ENCODE measurements at regions not wholly inside any gene's neighbourhood (a gene's known extent, or its start where the extent isn't known, plus 50 kb on each side); places are given as distances from the start of the nearest gene placed in this dataset.

GRCh38 chr18:29002747-29003146 lies 825.8 kb upstream of the CDH2 start:
- ATAC-seq (no peak), DNase-seq (no peak)
- Mint-ChIP-seq H3K4me1 (no peaks in the 10 kb centered on the region), H3K27ac (no peak overlapping the region), H3K4me3 (no peak overlapping the region), H3K36me3 (ENCODE audit: low read depth) (no peaks in the 10 kb centered on the region), H3K27me3 (no peaks in the 10 kb centered on the region), H3K9me3 (peaks cover 5% of the 10 kb centered on the region)

GRCh38 chr18:28999726-29000125 lies 822.8 kb upstream of the CDH2 start:
- H3K27ac Mint-ChIP-seq = no peak overlapping the region
- no peaks in the 10 kb centered on the region for H3K36me3 Mint-ChIP-seq (ENCODE audit: low read depth)
- peaks cover 5% of the 10 kb centered on the region for H3K9me3 Mint-ChIP-seq
- no peaks in the 10 kb centered on the region for H3K4me1 Mint-ChIP-seq
- H3K4me3 Mint-ChIP-seq = no peak overlapping the region
- no peak for ATAC-seq
- no peak for DNase-seq
- no peaks in the 10 kb centered on the region for H3K27me3 Mint-ChIP-seq

GRCh38 chr18:28995319-28995718 lies 818.4 kb upstream of the CDH2 start:
- Mint-ChIP-seq H3K9me3 (no peaks in the 10 kb centered on the region), H3K4me3 (no peak overlapping the region), H3K27ac (no peak overlapping the region), H3K27me3 (no peaks in the 10 kb centered on the region), H3K36me3 (ENCODE audit: low read depth) (no peaks in the 10 kb centered on the region), H3K4me1 (no peaks in the 10 kb centered on the region)
- no peak for ATAC-seq
- no peak for DNase-seq

GRCh38 chr18:28984731-28985130 lies 807.8 kb upstream of the CDH2 start:
- no peak for ATAC-seq
- Mint-ChIP-seq H3K9me3 (peaks cover 9% of the 10 kb centered on the region), H3K4me3 (no peak overlapping the region), H3K4me1 (no peaks in the 10 kb centered on the region), H3K36me3 (ENCODE audit: low read depth) (no peaks in the 10 kb centered on the region), H3K27me3 (no peaks in the 10 kb centered on the region), H3K27ac (no peak overlapping the region)
- no peak for DNase-seq

- H3K4me1 Mint-ChIP-seq = no peaks in the 10 kb centered on the region
- no peaks in the 10 kb centered on the region for H3K27me3 Mint-ChIP-seq
- no peak overlapping the region for H3K27ac Mint-ChIP-seq
- H3K9me3 Mint-ChIP-seq = peaks cover 37% of the 10 kb centered on the region
- H3K4me3 Mint-ChIP-seq = no peak overlapping the region
- DNase-seq = no peak
- H3K36me3 Mint-ChIP-seq (ENCODE audit: low read depth) = no peaks in the 10 kb centered on the region
- no peak for ATAC-seq
Measured at GRCh38 chr18:28974504-28974903, 797.6 kb upstream of the CDH2 start.

- Mint-ChIP-seq H3K9me3 (peaks cover 39% of the 10 kb centered on the region), H3K4me3 (no peak overlapping the region), H3K4me1 (no peaks in the 10 kb centered on the region), H3K36me3 (ENCODE audit: low read depth) (no peaks in the 10 kb centered on the region), H3K27ac (no peak overlapping the region), H3K27me3 (no peaks in the 10 kb centered on the region)
- DNase-seq = no peak
- ATAC-seq = no peak
Measured at GRCh38 chr18:28973324-28973723, 796.4 kb upstream of the CDH2 start.

GRCh38 chr18:28972333-28972907 lies 795.5 kb upstream of the CDH2 start:
- H3K4me3 Mint-ChIP-seq = no peak overlapping the region
- H3K9me3 Mint-ChIP-seq = peaks cover 37% of the 10 kb centered on the region
- H3K36me3 Mint-ChIP-seq (ENCODE audit: low read depth) = no peaks in the 10 kb centered on the region
- H3K4me1 Mint-ChIP-seq = no peaks in the 10 kb centered on the region
- no peaks in the 10 kb centered on the region for H3K27me3 Mint-ChIP-seq
- DNase-seq (no peak), ATAC-seq (no peak)
- no peak overlapping the region for H3K27ac Mint-ChIP-seq

- Mint-ChIP-seq H3K36me3 (ENCODE audit: low read depth) (no peaks in the 10 kb centered on the region), H3K27me3 (no peaks in the 10 kb centered on the region), H3K9me3 (peaks cover 9% of the 10 kb centered on the region), H3K27ac (no peak overlapping the region), H3K4me1 (no peaks in the 10 kb centered on the region), H3K4me3 (no peak overlapping the region)
- no peak for ATAC-seq
- DNase-seq = no peak
Measured at GRCh38 chr18:28963481-28963880, 786.6 kb upstream of the CDH2 start.

- Mint-ChIP-seq H3K4me1 (no peaks in the 10 kb centered on the region), H3K27ac (no peak overlapping the region), H3K9me3 (peaks cover 5% of the 10 kb centered on the region), H3K27me3 (no peaks in the 10 kb centered on the region), H3K36me3 (ENCODE audit: low read depth) (no peaks in the 10 kb centered on the region), H3K4me3 (no peak overlapping the region)
- no peak for DNase-seq
- ATAC-seq = no peak
Measured at GRCh38 chr18:28961669-28962228, 784.8 kb upstream of the CDH2 start.

GRCh38 chr18:28960146-28960545 lies 783.2 kb upstream of the CDH2 start:
- peaks cover 5% of the 10 kb centered on the region for H3K9me3 Mint-ChIP-seq
- H3K36me3 Mint-ChIP-seq (ENCODE audit: low read depth) = no peaks in the 10 kb centered on the region
- H3K27ac Mint-ChIP-seq = no peak overlapping the region
- no peaks in the 10 kb centered on the region for H3K27me3 Mint-ChIP-seq
- no peak overlapping the region for H3K4me3 Mint-ChIP-seq
- no peaks in the 10 kb centered on the region for H3K4me1 Mint-ChIP-seq
- no peak for DNase-seq
- no peak for ATAC-seq

GRCh38 chr18:28952339-28952738 lies 775.4 kb upstream of the CDH2 start:
- DNase-seq (no peak), ATAC-seq (no peak)
- H3K9me3 Mint-ChIP-seq = peaks cover 25% of the 10 kb centered on the region
- no peaks in the 10 kb centered on the region for H3K27me3 Mint-ChIP-seq
- H3K27ac Mint-ChIP-seq = no peak overlapping the region
- H3K36me3 Mint-ChIP-seq (ENCODE audit: low read depth) = no peaks in the 10 kb centered on the region
- H3K4me1 Mint-ChIP-seq = no peaks in the 10 kb centered on the region
- no peak overlapping the region for H3K4me3 Mint-ChIP-seq

GRCh38 chr18:28947900-28948299 lies 771.0 kb upstream of the CDH2 start:
- Mint-ChIP-seq H3K4me3 (no peak overlapping the region), H3K27me3 (no peaks in the 10 kb centered on the region), H3K9me3 (peaks cover 20% of the 10 kb centered on the region), H3K4me1 (no peaks in the 10 kb centered on the region), H3K36me3 (ENCODE audit: low read depth) (no peaks in the 10 kb centered on the region), H3K27ac (no peak overlapping the region)
- ATAC-seq (no peak), DNase-seq (no peak)

GRCh38 chr18:28946471-28946870 lies 769.5 kb upstream of the CDH2 start:
- peaks cover 15% of the 10 kb centered on the region for H3K9me3 Mint-ChIP-seq

GRCh38 chr18:28922936-28923335 lies 746.0 kb upstream of the CDH2 start:
- DNase-seq (no peak), ATAC-seq (no peak)
- H3K4me3 Mint-ChIP-seq = no peak overlapping the region
- no peak overlapping the region for H3K27ac Mint-ChIP-seq
- H3K4me1 Mint-ChIP-seq = no peaks in the 10 kb centered on the region
- H3K9me3 Mint-ChIP-seq = peaks cover 13% of the 10 kb centered on the region
- no peaks in the 10 kb centered on the region for H3K27me3 Mint-ChIP-seq
- H3K36me3 Mint-ChIP-seq (ENCODE audit: low read depth) = no peaks in the 10 kb centered on the region

More at GRCh38 chr18:28946471-28946870, 769.5 kb upstream of the CDH2 start:
- Mint-ChIP-seq H3K4me1 (no peaks in the 10 kb centered on the region), H3K36me3 (ENCODE audit: low read depth) (no peaks in the 10 kb centered on the region), H3K4me3 (no peak overlapping the region), H3K27me3 (no peaks in the 10 kb centered on the region), H3K27ac (no peak overlapping the region)
- no peak for ATAC-seq
- DNase-seq = no peak

- no peak overlapping the region for H3K4me3 Mint-ChIP-seq
- H3K36me3 Mint-ChIP-seq (ENCODE audit: low read depth) = no peaks in the 10 kb centered on the region
- no peak overlapping the region for H3K27ac Mint-ChIP-seq
- H3K27me3 Mint-ChIP-seq = no peaks in the 10 kb centered on the region
- ATAC-seq = no peak
- H3K4me1 Mint-ChIP-seq = no peaks in the 10 kb centered on the region
- no peak for DNase-seq
- peaks cover 17% of the 10 kb centered on the region for H3K9me3 Mint-ChIP-seq
Measured at GRCh38 chr18:28916456-28916855, 739.5 kb upstream of the CDH2 start.

GRCh38 chr18:28905509-28905908 lies 728.6 kb upstream of the CDH2 start:
- DNase-seq (no peak), ATAC-seq (no peak)
- Mint-ChIP-seq H3K4me3 (no peak overlapping the region), H3K27ac (no peak overlapping the region), H3K9me3 (peaks cover 5% of the 10 kb centered on the region), H3K4me1 (no peaks in the 10 kb centered on the region), H3K36me3 (ENCODE audit: low read depth) (no peaks in the 10 kb centered on the region), H3K27me3 (no peaks in the 10 kb centered on the region)
